ENCODE measurements at regions not wholly inside any gene's neighbourhood (a gene's known extent, or its start where the extent isn't known, plus 50 kb on each side); places are given as distances from the start of the nearest gene placed in this dataset.

DNA sequence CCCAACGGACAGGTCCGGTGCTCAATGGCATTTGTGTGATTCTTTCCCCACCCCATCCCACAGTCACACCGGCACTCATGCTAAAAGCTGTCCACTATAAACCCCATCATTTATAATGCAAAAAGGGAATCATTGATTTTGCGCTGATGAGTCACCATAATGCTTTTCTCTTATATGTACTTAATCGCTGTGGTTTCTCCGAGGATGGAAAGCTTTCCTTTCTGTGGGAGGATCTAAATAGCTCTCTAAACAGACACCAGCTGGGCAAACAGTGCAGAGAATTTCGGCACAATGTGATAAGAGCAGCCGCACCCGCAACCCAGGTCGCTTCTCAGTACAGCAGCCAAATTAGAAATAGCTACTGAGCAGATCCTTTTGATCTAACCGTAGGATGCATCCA, 85.6 kb downstream of the SETD4 start:
- TF ChIP-seq, protein P1, sequence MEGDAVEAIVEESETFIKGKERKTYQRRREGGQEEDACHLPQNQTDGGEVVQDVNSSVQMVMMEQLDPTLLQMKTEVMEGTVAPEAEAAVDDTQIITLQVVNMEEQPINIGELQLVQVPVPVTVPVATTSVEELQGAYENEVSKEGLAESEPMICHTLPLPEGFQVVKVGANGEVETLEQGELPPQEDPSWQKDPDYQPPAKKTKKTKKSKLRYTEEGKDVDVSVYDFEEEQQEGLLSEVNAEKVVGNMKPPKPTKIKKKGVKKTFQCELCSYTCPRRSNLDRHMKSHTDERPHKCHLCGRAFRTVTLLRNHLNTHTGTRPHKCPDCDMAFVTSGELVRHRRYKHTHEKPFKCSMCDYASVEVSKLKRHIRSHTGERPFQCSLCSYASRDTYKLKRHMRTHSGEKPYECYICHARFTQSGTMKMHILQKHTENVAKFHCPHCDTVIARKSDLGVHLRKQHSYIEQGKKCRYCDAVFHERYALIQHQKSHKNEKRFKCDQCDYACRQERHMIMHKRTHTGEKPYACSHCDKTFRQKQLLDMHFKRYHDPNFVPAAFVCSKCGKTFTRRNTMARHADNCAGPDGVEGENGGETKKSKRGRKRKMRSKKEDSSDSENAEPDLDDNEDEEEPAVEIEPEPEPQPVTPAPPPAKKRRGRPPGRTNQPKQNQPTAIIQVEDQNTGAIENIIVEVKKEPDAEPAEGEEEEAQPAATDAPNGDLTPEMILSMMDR (IDR thresholded peaks at IDR 0.05) = no peak
- ATAC-seq = no peak
- H3K27me3 ChIP-seq = no peaks in the 10 kb centered on the region
- no peak overlapping the region for H3K4me3 ChIP-seq
- no peak for DNase-seq
- H3K9me3 ChIP-seq = no peaks in the 10 kb centered on the region
- no peaks in the 10 kb centered on the region for H3K4me1 ChIP-seq
- no peaks in the 10 kb centered on the region for H3K36me3 ChIP-seq
- intact Hi-C loops (cut with DNase I) = no loop called here
- H3K27ac ChIP-seq = no peak overlapping the region

- intact Hi-C loops (cut with DNase I) = no loop called here
- ATAC-seq (no peak), DNase-seq (no peak)
- H3K36me3 ChIP-seq = no peaks in the 10 kb centered on the region
- H3K9me3 ChIP-seq = no peaks in the 10 kb centered on the region
- TF ChIP-seq, protein P1 (IDR thresholded peaks at IDR 0.05) = no peak
- no peak overlapping the region for H3K4me3 ChIP-seq
- no peaks in the 10 kb centered on the region for H3K4me1 ChIP-seq
- no peak overlapping the region for H3K27ac ChIP-seq
- H3K27me3 ChIP-seq = no peaks in the 10 kb centered on the region
These were observed 88.5 kb downstream of the SETD4 start for GRCh38 chr21:35971824-35972223.

DNA sequence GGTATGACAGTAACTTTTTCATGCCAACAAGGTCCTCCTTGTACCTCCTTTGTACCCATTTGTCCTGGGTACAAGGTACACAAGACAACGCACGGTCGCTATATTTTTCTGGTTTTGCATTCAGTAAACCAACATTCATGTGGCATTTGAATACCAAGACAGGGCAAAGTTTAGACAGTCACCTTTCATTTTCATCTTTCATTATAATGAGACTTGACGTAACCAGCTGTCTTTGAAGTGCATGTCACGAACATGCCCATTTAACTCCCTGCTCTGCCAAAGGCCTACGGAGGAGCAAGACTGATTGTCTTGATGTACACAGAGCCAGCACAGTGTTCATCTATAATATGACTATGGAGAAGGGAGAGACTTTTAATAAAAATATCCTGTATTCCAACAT, 91.0 kb downstream of the SETD4 start:
- TF ChIP-seq, protein P1 (IDR thresholded peaks at IDR 0.05) = no peak
- no peak for ATAC-seq
- H3K4me1 ChIP-seq = no peaks in the 10 kb centered on the region

GRCh38 chr21:35968564-35968963, 91.8 kb downstream of the SETD4 start:
- TF ChIP-seq, protein P1 (IDR thresholded peaks at IDR 0.05) = no peak

More for the DNA sequence above, 91.0 kb downstream of the SETD4 start:
- H3K36me3 ChIP-seq = no peaks in the 10 kb centered on the region
- no peak overlapping the region for H3K4me3 ChIP-seq
- intact Hi-C loops (cut with DNase I) = no loop called here
- no peaks in the 10 kb centered on the region for H3K9me3 ChIP-seq
- no peak for DNase-seq
- no peak overlapping the region for H3K27ac ChIP-seq
- no peaks in the 10 kb centered on the region for H3K27me3 ChIP-seq

GRCh38 chr21:35965699-35966098, 94.6 kb downstream of the SETD4 start:
- ATAC-seq (no peak), DNase-seq (no peak)
- Histone ChIP-seq H3K4me1 (no peaks in the 10 kb centered on the region), H3K27ac (no peak overlapping the region), H3K36me3 (no peaks in the 10 kb centered on the region), H3K27me3 (no peaks in the 10 kb centered on the region), H3K9me3 (no peaks in the 10 kb centered on the region), H3K4me3 (no peak overlapping the region)
- intact Hi-C loops (cut with DNase I) = no loop called here
- TF ChIP-seq, protein P1 (IDR thresholded peaks at IDR 0.05) = no peak

More at GRCh38 chr21:35968564-35968963, 91.8 kb downstream of the SETD4 start:
- DNase-seq (no peak), ATAC-seq (no peak)
- Histone ChIP-seq H3K36me3 (no peaks in the 10 kb centered on the region), H3K9me3 (no peaks in the 10 kb centered on the region), H3K4me3 (no peak overlapping the region), H3K4me1 (no peaks in the 10 kb centered on the region), H3K27me3 (no peaks in the 10 kb centered on the region), H3K27ac (no peak overlapping the region)
- intact Hi-C loops (cut with DNase I) = no loop called here

GRCh38 chr21:35963920-35964451, 96.3 kb downstream of the SETD4 start:
- H3K27ac ChIP-seq = no peak overlapping the region
- H3K9me3 ChIP-seq = no peaks in the 10 kb centered on the region
- H3K27me3 ChIP-seq = no peaks in the 10 kb centered on the region
- ATAC-seq (no peak), DNase-seq (no peak)
- TF ChIP-seq, protein P1 (IDR thresholded peaks at IDR 0.05) = no peak
- intact Hi-C loops (cut with DNase I) = no loop called here
- no peaks in the 10 kb centered on the region for H3K4me1 ChIP-seq
- no peak overlapping the region for H3K4me3 ChIP-seq
- H3K36me3 ChIP-seq = no peaks in the 10 kb centered on the region

All from upper lobe of right lung (tissue), 1 donor.